ENCODE measurements at regions not wholly inside any gene's neighbourhood (a gene's known extent, or its start where the extent isn't known, plus 50 kb on each side); places are given as distances from the start of the nearest gene placed in this dataset.

DNA sequence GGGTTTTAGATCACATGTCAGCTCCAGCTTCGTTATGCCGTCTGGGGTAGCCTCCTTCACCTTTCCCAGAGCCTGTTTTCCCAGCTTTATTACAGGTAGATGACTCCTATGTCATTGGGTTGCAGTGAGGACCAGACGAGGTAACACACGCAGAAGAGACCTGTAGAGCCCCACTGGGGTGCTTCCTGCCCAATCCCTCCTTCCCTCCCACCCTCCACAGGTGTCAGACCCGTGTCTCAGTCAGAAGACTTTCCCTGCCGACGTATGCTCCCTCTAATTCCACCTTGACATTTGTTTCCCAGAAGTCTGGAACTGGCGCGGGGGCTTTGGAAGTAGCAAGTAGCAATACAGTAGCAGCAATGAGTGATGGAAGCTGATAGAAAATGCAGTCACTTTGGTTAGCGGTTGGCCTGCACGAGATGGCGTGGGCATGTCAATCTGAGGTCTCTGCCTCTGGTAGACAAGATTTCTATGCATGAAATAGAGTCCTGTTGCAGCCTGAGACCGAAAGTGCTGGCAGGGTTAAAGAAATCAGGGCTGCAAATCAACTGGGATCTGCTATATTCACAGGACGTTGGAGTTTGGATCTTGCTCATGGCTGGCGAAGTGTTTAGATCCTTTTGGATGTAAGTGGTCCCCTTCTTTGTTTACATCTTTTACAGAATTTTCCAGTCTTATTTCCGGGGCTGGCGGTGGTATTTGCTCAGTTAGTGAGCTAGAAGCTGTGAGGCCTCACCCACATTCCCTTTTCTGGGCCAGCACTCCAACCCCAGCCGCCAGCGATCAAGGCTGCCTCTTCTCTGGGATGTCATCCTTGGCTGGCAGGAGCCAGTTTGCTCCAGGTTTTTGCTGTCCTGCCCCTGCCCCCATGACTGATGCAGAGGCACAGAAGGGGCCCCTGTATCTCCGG is 78.3 kb upstream of the KMT2C start:
- no peak for TF ChIP-seq EZH2 (IDR thresholded peaks at IDR 0.05; ENCODE audit: low read depth)
- TF ChIP-seq CTCF (conservative IDR thresholded peaks at IDR 0.05): no peak
